Pancreas (tissue), 10 donors: ENCODE measurements at regions not wholly inside any gene's neighbourhood (a gene's known extent, or its start where the extent isn't known, plus 50 kb on each side); places are given as distances from the start of the nearest gene placed in this dataset.

Source experiments
- ATAC-seq, 4 donors: fragments of 200-7000 bp; cut with Tn5 transposase; one replicate each; pipeline versions ENCODE4 v1.8.0 to v1.9.1; 2020; ENCODE audit warnings: mild to moderate bottlenecking in 4 of 4, moderate library complexity in 4 of 4
- DNase-seq, 6 donors: peaks; one replicate each; pipeline ENCODE4 v3.0.0-alpha.2; 2020
- FAIRE-seq: peaks from 2 replicates; lab custom pipeline; 2012; peaks lifted over from hg19 to GRCh38; lab: Jason Lieb, UNC
- H3K27ac ChIP-seq, 4 donors: fragments of 200-600 bp; sonication (generic); 1 replicate in 3 of 4; 2 replicates in 1 of 4; pipeline versions ENCODE4 v1.5.0 to v1.8.0; 2020
- H3K27me3 ChIP-seq, 4 donors: fragments of 200-600 bp; one replicate each; pipeline ENCODE4 v1.8.0; 2021
- H3K36me3 ChIP-seq, 3 donors: fragments of 200-600 bp; sonication (generic) in 1 of 3; one replicate each; pipeline versions ENCODE4 v1.5.0 to v1.8.0; 2020 to 2021
- H3K4me1 ChIP-seq, 3 donors: fragments of 200-600 bp; one replicate each; pipeline ENCODE4 v1.8.0; 2021
- H3K4me3 ChIP-seq, 4 donors: fragments of 200-600 bp; sonication (generic) in 2 of 4; one replicate each; pipeline versions ENCODE4 v1.5.0 to v1.8.0; 2020 to 2021
- H3K9me3 ChIP-seq, 4 donors: fragments of 200-600 bp; one replicate each; pipeline ENCODE4 v1.8.0; 2021
- WGBS, 2 donors: extraction: QIAGEN DNeasy Blood & Tissue Kit; methylation state at CpG; one replicate each; pipeline ENCODE4 v1.1.7; 2013; 5-methylcytosine and 5-hydroxymethylcytosine counted together
- intact Hi-C, 3 donors: fragments of 100-400 bp; cut with DNase I; formaldehyde crosslinking; loops; one replicate each; pipeline versions ENCODE4 v1.11.1 to v1.14.2; 2022
- TF ChIP-seq, protein P1 (sequence below), 4 donors: fragments of 200-600 bp; sonication (generic) in 3 of 4; IDR thresholded peaks; one replicate each; pipeline versions ENCODE4 v1.5.0 to v1.8.0; 2021; ENCODE audit warnings: antibody characterized with exemption in 4 of 4
- donor health status: healthy with polysubstance abuse.
- donor health status: DM: no; HTN: no; CAD: no; lungs with moderate emphysema.
- donor health status: DM: no; HTN: no; CAD: no.
- donor health status: control.
- donor health status: control.
- donor health status: Bipolar disorder and iron deficiency.
- donor health status: DM: yes; HTN: yes; CAD: no.
- donor health status: DM: no; HTN: no; CAD: no.
- donor health status: DM: no; HTN: no; CAD: no.
- donor health status: DM: yes; HTN: yes; CAD: no.

DNA sequence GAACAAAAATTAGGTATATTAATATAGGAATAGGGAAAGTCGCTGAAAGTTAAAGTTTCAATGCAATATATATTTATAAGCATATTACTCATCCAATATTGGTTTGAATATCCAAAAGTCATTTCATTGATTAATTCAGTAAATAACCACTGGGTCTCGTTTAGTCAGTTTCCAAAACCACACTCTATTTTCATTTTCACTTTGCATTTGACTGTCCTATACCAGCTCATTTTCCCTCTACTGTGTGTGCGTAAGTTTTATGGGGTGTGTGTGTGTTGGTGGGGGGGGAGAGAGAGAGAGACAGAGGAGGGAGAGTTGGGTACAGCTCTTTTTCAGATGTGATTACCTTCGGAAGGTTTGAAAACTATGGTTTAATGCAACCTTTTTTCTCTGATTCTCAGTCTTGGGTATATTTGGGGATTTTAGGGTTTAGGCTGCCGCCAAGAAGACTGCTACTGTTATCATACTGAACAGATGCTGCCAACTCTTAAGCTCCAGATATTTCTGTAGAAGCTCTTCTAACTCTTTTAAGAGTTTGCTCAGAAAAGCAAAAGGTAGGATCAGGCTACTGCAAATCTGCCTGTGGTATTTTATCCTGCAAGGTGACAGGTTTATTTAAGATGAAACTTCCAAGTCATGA lies 1427.4 kb downstream of the PCDH7 start:
- no peaks in the 10 kb centered on the region for H3K9me3 ChIP-seq
- H3K4me3 ChIP-seq = no peak overlapping the region
- TF ChIP-seq, protein P1, sequence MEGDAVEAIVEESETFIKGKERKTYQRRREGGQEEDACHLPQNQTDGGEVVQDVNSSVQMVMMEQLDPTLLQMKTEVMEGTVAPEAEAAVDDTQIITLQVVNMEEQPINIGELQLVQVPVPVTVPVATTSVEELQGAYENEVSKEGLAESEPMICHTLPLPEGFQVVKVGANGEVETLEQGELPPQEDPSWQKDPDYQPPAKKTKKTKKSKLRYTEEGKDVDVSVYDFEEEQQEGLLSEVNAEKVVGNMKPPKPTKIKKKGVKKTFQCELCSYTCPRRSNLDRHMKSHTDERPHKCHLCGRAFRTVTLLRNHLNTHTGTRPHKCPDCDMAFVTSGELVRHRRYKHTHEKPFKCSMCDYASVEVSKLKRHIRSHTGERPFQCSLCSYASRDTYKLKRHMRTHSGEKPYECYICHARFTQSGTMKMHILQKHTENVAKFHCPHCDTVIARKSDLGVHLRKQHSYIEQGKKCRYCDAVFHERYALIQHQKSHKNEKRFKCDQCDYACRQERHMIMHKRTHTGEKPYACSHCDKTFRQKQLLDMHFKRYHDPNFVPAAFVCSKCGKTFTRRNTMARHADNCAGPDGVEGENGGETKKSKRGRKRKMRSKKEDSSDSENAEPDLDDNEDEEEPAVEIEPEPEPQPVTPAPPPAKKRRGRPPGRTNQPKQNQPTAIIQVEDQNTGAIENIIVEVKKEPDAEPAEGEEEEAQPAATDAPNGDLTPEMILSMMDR (IDR thresholded peaks at IDR 0.05) = no peak
- H3K36me3 ChIP-seq = no peaks in the 10 kb centered on the region
- FAIRE-seq = no peak
- H3K4me1 ChIP-seq = no peaks in the 10 kb centered on the region
- no peak for DNase-seq
- no peak overlapping the region for H3K27ac ChIP-seq
- H3K27me3 ChIP-seq = no peaks in the 10 kb centered on the region
- 72 to 81% methylated on average over 5 of the region's 5 CpGs for WGBS, 2 donors
- intact Hi-C loops = no loop called here
- no peak for ATAC-seq

DNA sequence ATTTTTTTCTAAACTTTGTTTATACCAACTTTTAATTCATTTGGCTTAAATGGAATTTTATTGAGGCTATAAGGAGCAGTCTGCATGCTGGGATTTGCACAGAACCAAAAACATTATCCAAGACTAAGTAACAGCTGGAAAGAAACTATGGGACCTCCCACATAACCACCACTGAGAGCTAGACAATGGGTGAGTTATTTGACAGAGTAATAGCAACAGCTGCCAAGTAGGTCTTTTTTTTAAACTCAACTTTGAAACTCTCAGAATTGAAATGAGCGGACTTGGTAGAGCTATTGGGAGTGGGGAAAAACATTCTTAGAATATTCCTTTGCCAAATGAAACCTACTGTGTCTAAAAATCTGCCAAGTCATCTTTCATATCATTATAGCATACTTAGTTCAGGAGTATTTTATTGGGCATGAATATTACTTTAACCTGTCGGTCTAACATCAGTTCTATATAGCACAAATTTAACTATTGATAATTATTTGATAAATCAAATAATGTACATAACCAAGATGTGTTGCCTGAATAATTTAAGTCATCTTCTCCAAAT lies 1428.0 kb downstream of the PCDH7 start:
- DNase-seq = no peak
- WGBS, 2 donors = 62 to 77% methylated on average over 2 of the region's 2 CpGs
- H3K36me3 ChIP-seq = no peaks in the 10 kb centered on the region
- H3K27ac ChIP-seq = no peak overlapping the region
- TF ChIP-seq, protein P1 (IDR thresholded peaks at IDR 0.05) = no peak
- no peak for FAIRE-seq
- intact Hi-C loops = no loop called here
- no peaks in the 10 kb centered on the region for H3K4me1 ChIP-seq
- ATAC-seq = no peak
- H3K27me3 ChIP-seq = no peaks in the 10 kb centered on the region
- H3K9me3 ChIP-seq = no peaks in the 10 kb centered on the region
- no peak overlapping the region for H3K4me3 ChIP-seq

DNA sequence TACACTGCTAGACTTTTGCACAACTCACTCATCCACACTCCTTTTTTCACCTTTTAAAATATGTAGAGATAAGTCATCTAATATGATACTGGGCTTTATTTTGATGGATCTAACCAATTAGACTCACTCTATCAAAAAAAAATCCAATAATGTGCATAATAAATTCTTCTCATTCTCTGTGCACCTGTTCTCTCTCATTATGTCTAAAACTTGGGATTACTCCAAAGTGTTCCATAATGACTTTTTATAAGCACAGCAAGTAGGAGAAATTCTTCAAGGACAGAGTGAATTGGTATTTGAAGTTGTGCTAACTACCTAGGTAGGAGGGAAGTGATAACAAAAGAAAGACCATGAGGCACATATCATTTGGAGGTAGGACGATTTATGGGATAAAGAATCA lies 1438.8 kb downstream of the PCDH7 start:
- Histone ChIP-seq H3K4me3 (no peak overlapping the region), H3K27me3 (no peaks in the 10 kb centered on the region), H3K4me1 (no peaks in the 10 kb centered on the region), H3K27ac (no peak overlapping the region), H3K36me3 (no peaks in the 10 kb centered on the region), H3K9me3 (no peaks in the 10 kb centered on the region)
- WGBS, 2 donors = 21 to 46% methylated on average over 1 of the region's 1 CpG
- DNase-seq = no peak
- ATAC-seq = no peak
- FAIRE-seq = no peak
- intact Hi-C loops = no loop called here
- TF ChIP-seq, protein P1 (IDR thresholded peaks at IDR 0.05) = no peak

DNA sequence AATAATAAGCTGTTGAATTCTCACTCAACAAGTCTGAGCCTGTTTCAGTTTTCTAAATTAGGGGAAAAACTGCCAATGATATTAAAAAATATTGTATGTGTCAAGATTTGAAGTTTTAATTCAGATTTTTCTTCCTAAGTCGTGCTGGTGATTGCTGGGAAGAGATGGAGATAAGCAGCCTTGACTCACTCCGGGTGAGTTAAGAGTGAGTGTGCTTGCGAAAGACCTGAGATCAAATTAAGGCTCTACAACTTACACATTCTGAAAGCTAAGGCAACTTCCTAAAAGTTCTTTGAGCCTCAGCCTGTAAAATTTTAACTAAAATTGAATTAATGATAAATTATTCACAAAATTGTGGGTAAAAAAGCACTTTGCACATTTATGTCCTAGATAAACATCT lies 1441.2 kb downstream of the PCDH7 start:
- Histone ChIP-seq H3K4me3 (no peak overlapping the region), H3K27me3 (no peaks in the 10 kb centered on the region), H3K36me3 (no peaks in the 10 kb centered on the region), H3K4me1 (no peaks in the 10 kb centered on the region), H3K9me3 (no peaks in the 10 kb centered on the region), H3K27ac (no peak overlapping the region)
- FAIRE-seq = no peak
- ATAC-seq = no peak
- no peak for DNase-seq
- intact Hi-C loops = no loop called here
- WGBS, 2 donors = 34 to 43% methylated on average over 3 of the region's 3 CpGs
- TF ChIP-seq, protein P1 (IDR thresholded peaks at IDR 0.05) = no peak

DNA sequence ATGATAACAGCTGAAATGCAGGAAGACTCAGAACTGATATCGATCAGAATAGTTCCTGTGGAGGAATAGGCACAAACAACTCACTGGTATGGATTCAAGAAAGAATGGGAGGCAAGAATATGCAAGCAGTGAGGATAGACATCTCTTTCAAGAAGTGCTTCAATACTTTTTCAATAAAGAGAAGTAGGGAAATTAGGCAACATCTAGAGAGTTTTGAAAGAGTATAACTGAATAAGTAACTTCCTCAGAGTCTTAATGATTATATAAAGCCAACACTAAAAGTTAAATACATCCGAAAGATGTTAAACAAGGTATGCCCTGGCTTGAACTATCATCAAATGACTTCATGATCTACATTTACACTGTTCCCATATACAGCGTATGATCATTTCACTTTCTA lies 1443.0 kb downstream of the PCDH7 start:
- H3K36me3 ChIP-seq = no peaks in the 10 kb centered on the region
- DNase-seq = no peak
- FAIRE-seq = no peak
- TF ChIP-seq, protein P1 (IDR thresholded peaks at IDR 0.05) = no peak
- intact Hi-C loops = no loop called here
- no peaks in the 10 kb centered on the region for H3K27me3 ChIP-seq
- H3K4me1 ChIP-seq = no peaks in the 10 kb centered on the region
- no peak for ATAC-seq
- H3K9me3 ChIP-seq = no peaks in the 10 kb centered on the region
- no peak overlapping the region for H3K27ac ChIP-seq
- no peak overlapping the region for H3K4me3 ChIP-seq
- 69 to 84% methylated on average over 3 of the region's 3 CpGs for WGBS, 2 donors
